COLO829 (cell line): ENCODE measurements at regions not wholly inside any gene's neighbourhood (a gene's known extent, or its start where the extent isn't known, plus 50 kb on each side); places are given as distances from the start of the nearest gene placed in this dataset.
"Not testable (repeated sequence)": the region's sequence is repeated elsewhere in the genome, so short reads cannot be mapped to it uniquely, and the experiment has no call there.

Source experiments
- DNase-seq: peaks from one replicate; pipeline ENCODE4 v3.0.0; 2012; ENCODE audit warnings: low spot score

DNA sequence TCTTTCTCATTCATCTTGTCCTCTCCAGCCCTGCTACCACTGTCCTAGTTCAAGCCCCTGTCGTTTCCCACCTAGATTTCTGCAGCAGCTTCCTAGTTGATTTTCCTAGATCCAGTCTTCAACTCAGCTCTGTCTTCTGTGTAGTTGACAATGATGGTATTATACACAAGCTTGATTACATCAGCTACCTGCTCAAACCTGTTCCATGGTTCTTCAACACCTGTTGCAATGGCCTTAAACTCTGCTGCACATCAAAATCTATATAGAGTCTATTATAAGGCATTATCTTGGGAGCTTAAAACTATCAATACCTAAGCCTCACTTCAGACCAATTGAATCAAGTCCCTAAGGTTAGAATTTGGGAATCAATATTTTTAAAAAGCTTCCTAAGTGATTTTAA is 71.7 kb upstream of the PELI2 start:
- DNase-seq: no peak

GRCh38 chr14:56046996-56047395 is 71.2 kb upstream of the PELI2 start:
- DNase-seq: no peak

DNA sequence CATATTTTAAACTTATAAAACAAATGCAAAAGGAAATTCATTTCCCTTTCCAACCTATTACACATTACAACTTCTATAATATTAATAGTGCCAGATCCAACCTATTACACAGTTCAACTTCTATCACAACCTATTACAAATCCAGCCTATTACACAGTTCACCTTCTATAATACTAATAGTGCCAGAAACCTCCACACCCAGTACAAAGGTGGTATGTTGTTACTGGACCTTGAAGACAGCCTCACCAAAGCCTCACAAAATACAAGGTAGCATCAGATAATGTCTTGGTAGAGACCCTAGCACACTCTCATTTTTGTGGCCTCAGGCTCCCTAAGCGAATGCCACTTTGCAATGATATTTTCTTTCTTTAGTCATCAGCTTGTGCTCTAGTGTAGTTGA is 68.7 kb upstream of the PELI2 start:
- no peak for DNase-seq

- peak; percentile 45 for DNase-seq
These were observed 62.7 kb upstream of the PELI2 start for GRCh38 chr14:56055511-56055910.

DNA sequence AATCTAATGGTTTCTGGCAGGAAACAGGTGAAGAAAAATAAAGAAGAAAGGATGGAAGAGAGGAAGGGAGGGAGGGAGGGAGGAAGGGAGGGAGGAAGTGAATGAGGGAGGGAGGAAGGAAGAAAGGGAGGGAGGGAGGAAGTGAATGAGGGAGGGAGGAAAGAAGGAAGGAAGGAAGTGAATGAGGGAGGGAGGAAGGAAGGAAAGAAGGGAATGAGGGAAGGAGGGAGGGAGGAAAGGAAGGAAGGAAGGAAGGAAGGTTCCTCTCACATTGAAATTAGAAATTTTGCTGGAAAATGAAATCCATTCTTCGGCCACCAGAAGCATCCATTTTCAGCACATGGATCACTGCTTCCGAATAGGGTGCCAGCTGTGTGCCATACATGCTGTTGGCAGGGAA is 62.2 kb upstream of the PELI2 start:
- DNase-seq: no peak

GRCh38 chr14:56057071-56057741 is 61.0 kb upstream of the PELI2 start:
- no peak for DNase-seq

GRCh38 chr14:56057767-56058166 is 60.4 kb upstream of the PELI2 start:
- no peak for DNase-seq

GRCh38 chr14:56059054-56059453 is 59.2 kb upstream of the PELI2 start:
- no peak for DNase-seq

DNA sequence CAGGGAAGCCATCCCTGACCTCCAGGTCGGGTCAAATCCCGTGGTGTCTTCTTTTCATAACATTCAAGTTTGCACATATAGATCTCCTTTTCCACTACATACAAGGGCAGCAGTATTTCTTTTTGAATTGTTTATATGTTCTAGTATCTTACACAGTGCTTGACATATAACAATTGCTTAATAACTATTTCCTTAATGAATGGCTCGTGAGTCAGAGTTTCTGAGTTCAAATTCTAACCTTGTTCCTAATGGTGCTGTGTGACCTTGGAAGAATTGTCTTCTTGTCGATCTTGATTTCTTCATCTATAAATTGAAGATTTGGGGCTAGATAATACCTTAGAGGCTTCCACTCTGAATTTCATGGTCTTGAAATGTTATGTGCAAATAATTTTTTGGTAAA is 57.2 kb upstream of the PELI2 start:
- no peak for DNase-seq

- DNase-seq: no peak
These were observed 55.1 kb upstream of the PELI2 start for GRCh38 chr14:56063131-56063530.

DNA sequence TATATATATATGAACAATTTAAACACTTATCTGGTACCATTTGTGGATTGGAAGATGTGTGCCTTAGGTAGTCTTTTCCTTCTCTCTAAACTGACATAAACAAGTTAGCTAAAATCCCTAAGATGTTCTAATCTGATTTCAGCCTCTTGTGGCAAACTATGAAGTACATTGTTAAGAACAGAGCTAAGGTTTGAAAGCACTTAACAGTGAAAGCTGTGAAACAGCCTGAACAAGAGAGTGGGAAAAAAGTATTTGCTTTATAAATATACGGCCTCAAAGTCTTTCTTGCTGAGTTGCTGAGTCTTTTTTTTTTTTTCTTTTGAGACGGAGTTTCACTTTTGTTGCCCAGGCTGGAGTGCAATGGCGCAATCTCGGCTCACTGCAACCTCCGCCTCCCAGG is 53.7 kb upstream of the PELI2 start:
- no peak for DNase-seq

- DNase-seq: not testable (repeated sequence)
These were observed 53.0 kb upstream of the PELI2 start for GRCh38 chr14:56065199-56065598.

DNA sequence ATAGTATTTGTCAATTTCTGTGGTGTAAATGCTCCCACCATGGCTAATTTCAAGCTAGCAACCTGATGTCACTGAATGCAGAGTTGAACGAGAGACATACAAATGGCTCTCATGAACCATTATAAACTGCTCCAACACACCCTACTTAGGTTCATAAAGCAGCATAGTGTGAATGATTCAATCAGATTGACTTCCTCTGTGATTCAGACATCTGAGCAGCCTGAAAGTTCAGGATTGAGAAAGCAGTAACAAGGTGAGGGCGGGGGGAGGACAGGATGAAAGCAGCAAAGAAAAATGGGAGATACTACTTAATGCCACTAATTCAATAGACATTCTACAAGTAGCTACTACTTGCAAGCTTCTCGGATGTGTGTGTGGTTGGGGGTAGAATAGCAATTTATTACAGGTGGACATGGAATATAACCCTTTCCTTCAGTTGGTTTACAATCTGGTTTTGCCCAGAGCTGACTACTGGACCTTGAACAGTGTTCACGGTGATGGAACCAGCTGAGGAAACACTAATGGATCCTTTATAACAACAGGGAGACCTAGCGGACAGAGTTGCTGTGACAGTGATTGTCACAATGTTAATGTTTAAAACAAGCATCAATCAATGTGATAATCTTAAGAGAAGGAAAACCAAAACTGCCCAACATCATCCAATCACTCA is 52.5 kb upstream of the PELI2 start:
- DNase-seq: no peak
